NCI-H146 (cell line): ENCODE measurements at regions not wholly inside any gene's neighbourhood (a gene's known extent, or its start where the extent isn't known, plus 50 kb on each side); places are given as distances from the start of the nearest gene placed in this dataset.
"Not testable (repeated sequence)": the region's sequence is repeated elsewhere in the genome, so short reads cannot be mapped to it uniquely, and the experiment has no call there.

ENCODE experiments used
- DNase-seq: peaks from one replicate; lab custom pipeline; 2025; lab: John Stamatoyannopoulos, UW

GRCh38 chr13:32828711-32829110 is 187.5 kb upstream of the KL start:
- DNase-seq = no peak

GRCh38 chr13:32829269-32829668 is 187.0 kb upstream of the KL start:
- no peak for DNase-seq

GRCh38 chr13:32829676-32830335 is 186.4 kb upstream of the KL start:
- DNase-seq = peak; percentile 53

GRCh38 chr13:32830336-32831031 is 185.7 kb upstream of the KL start:
- DNase-seq = peak; percentile 53

- DNase-seq = peak; percentile 74
Measured at GRCh38 chr13:32837307-32837972, 178.8 kb upstream of the KL start.

- DNase-seq = peak; percentile 85
Measured at GRCh38 chr13:32837973-32838927, 178.0 kb upstream of the KL start.

- peak; percentile 88 for DNase-seq
Measured at GRCh38 chr13:32838945-32839344, 177.3 kb upstream of the KL start.

- DNase-seq = no peak
Measured at GRCh38 chr13:32840113-32840512, 176.1 kb upstream of the KL start.

- DNase-seq = no peak
Measured at GRCh38 chr13:32840989-32841713, 175.1 kb upstream of the KL start.

- DNase-seq = peak; percentile 53
Measured at GRCh38 chr13:32845952-32846950, 170.0 kb upstream of the KL start.

GRCh38 chr13:32847976-32848375 is 168.2 kb upstream of the KL start:
- DNase-seq = not testable (repeated sequence)

- DNase-seq = no peak
Measured at GRCh38 chr13:32849369-32849768, 166.9 kb upstream of the KL start.

GRCh38 chr13:32850316-32851052 is 165.7 kb upstream of the KL start:
- no peak for DNase-seq

- DNase-seq = peak; percentile 81
Measured at GRCh38 chr13:32851083-32852069, 164.8 kb upstream of the KL start.

GRCh38 chr13:32852526-32852925 is 163.7 kb upstream of the KL start:
- DNase-seq = no peak

- no peak for DNase-seq
Measured at GRCh38 chr13:32857077-32857476, 159.1 kb upstream of the KL start.

GRCh38 chr13:32857689-32858088 is 158.5 kb upstream of the KL start:
- no peak for DNase-seq

GRCh38 chr13:32859707-32860292 is 156.4 kb upstream of the KL start:
- no peak for DNase-seq
